SHP77 (cell line): ENCODE measurements at regions not wholly inside any gene's neighbourhood (a gene's known extent, or its start where the extent isn't known, plus 50 kb on each side); places are given as distances from the start of the nearest gene placed in this dataset.

ENCODE experiments used
- DNase-seq, 2 experiments: peaks; one replicate each; lab custom pipeline; 2025; lab: John Stamatoyannopoulos, UW

DNA sequence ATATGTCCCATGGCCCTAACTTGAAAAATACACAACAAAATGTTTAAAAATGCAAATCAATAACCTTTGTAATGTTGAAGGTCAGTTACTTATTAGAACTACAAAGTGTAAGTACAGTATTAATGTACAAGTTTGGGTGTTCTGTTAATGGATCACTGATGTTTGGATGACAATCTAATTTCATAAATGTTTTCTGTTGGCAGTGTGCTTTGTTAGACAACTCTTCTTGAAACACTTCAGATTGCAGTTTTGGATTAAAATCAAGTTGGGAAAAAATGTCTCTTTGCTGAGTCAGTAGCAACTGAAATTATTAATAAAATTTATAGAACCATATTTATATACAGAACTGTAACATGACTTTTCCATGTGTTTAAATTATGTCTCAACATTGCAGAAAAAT is 1063.5 kb upstream of the PCDH9 start:
- DNase-seq = no peak

DNA sequence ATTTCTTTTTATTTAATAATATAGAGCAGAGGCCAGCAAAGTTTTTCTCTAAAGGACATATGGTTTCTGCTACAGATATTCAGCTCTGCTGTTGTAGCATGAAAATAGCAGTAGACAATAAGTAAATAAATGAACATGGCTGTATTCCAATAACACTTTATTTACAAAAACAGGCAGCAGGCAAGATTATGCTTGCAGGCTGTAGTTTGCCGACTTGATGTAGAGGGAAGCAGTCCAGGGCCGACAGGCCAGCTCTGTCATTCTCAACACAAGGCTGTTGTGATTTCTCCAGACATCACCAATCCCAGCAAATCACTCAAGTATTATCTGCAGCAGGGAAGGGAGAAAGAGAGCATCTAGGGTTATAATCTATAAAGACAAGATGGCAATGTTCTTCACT is 1062.5 kb upstream of the PCDH9 start:
- no peak for DNase-seq

DNA sequence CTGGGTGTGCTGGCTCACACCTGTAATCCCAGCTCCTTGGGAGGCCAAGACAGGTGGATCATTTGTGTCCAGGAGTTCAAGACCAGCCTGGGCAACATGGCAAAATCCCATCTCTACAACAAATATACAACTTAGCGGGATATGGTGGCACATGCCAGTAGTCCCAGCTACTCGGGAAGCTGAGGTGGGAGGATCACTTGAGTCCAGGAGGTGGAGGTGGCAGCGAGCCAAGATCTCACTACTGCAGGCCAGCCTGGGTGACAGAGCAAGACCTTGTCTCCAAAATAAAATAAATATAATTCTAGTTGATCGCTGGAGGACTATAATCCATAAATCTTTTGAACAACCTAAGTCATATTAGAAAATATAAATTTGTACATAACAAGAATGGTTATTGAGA is 1061.5 kb upstream of the PCDH9 start:
- DNase-seq = peak in 1 of 2 experiments; percentile 1

- DNase-seq = no peak
Observed at GRCh38 chr13:68275758-68276157, 1045.6 kb upstream of the PCDH9 start.

- no peak for DNase-seq
Observed at GRCh38 chr13:68272652-68273051, 1042.5 kb upstream of the PCDH9 start.

DNA sequence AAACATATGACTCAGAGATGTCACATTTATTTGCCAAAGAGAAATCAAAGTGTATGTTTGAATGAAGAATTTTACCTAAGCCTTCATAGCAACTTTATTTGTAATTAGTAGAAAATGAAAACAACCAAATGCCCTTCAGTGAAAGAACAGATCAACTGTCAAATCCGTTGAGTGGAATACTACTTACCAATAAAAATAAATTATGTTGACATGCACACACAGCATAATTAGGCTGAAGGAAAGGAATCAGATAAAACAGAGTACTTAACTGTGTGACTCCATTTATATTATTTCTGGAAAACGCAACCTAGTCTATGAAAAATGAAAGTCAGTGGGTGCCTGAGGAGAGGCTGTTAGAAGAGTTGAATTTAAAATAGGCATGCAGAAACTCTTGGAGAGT is 1034.6 kb upstream of the PCDH9 start:
- DNase-seq = no peak

DNA sequence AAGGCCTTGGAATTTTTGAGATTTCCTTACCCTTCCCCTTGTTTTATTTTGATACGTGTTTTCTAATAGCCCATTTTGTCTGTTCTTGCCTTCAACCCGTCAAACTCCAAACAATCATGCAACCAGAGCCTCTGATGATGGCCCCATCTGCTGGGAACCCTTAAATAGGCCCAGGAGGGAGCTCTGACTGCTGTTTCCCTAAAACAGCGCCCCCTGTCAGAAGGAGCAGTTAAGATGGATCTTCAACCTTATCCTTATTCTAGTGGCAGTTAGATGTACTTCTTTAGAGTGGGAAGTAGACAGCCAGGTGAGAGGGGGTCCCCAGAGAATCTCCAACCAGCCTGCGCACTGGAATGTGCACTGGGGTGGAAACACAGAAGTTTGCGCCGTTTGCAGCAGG is 1031.0 kb upstream of the PCDH9 start:
- DNase-seq = no peak

DNA sequence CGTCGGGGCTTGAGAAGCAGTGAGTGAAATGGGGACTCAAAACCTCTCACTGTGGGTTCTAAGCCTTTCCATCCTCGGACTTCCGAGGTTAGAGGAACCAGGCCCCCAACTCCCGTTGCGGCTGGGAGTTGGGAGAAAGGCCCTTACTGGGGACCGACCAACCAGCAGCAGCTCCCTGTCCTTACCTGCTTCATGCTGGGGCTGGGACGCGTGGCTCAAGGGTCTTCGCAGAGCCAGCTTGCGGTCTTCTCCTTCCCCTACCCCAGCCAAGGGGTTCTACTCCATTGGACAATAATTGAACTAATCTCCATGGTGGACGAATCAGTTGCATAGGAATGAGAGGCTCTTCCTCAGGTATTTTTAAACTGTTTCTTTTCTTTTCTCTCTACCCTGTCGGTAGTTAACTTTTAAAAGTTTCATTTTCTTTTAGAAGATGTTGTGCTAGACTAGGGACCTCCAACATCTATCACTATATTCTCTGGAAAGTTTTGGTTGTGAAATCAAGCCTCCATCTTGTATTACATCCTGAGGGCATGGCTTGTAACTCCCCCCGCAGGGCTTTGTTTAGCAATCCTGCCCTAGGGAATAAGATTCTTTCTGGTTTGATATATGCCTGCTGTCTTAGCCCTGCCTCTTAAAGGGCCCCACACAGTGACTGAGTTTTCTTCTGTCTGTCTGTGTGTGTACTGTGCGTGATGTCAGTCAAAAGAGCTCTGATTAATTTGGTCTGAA is 1027.1 kb upstream of the PCDH9 start:
- DNase-seq = no peak

DNA sequence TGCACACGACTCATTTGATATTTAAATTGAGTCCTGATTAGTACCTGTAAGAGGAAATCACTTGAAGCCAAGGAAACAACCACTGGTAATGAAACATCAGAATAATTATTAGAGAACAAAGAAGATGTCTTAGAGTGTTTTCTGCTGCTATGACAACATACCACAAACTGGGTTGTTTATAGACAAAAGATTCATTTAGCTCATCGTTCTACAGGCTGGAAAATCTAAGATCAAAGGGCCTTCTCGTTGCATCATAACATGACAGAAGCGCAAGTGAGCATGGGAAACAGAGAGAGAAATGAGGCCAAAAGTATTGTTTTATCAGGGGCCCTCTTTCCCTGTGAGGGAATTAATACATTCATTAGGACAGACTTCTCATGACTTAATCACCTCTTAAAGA is 1024.0 kb upstream of the PCDH9 start:
- no peak for DNase-seq

DNA sequence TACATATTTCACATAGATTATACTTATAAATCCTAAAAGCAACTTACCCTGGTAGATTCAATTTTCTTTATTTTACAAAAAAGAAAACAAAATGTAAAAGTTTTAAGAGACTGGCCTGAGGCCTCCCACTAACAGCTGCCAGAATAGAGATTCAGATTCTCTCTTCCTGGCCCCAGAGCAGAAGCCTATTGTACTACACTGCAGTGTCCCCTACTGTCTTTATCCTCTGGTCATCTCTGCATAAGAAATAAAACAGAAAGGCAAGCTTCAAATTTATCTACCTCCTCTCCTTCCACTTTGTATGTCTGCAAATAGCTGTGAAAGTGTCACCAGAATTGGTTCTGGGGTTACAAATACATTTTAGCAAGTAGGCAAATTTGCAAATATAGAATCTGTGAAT is 1004.1 kb upstream of the PCDH9 start:
- DNase-seq = no peak

- DNase-seq = no peak
Observed at GRCh38 chr13:68232351-68233130, 1002.4 kb upstream of the PCDH9 start.

DNA sequence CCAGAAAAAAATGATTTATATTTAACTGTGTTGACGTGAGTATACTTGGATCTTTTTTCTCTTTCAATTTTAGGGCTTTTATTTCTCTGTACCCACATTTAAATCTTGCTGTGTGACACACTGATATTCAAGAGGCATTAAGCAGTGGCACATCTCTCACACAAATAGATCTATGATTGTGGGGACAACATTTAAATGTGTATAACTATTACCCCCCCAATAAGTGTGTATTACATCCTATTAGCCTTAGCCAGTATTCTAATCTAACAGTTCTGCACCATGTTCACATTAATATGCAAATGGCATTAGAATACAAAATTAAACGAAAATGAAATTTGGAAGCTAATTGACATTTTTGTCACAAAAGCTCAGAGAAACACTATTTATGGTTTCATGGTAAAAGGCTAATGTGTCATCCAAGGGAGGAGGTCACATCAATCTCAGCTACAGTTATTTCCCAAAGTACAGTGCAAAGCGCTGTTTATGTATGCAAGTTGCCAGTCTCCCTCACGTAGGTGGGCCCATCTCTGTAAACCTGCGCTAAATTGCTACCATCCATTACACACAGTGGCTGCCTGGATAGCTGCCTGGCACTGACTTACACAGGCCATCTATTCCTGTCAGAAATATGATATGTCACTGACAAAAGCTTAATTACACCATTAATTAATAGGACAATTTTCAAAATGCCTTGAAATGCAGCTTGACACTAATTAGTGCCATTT is 984.7 kb upstream of the PCDH9 start:
- DNase-seq = no peak

- DNase-seq = no peak
Observed at GRCh38 chr13:68199271-68199670, 969.1 kb upstream of the PCDH9 start.

DNA sequence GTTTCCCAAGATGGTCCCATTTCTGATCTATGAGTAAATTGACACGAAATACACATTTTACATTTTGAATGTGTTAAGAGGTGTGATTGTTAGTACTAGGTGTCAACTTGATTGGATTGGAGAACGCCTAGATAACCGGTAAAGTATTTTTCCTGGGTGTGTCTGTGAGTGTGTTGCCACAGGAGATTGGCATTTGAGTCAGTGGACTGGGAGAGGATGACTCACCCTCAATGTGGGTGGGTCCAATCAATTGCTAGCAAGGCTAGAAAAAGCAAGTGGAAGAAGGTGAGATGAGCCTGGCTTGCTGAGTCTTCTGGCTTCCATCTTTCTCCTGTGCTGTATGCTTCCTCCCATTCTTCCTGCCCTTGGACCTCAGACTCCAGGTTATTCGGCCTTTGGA is 960.7 kb upstream of the PCDH9 start:
- DNase-seq = no peak

GRCh38 chr13:68185444-68186141 is 955.5 kb upstream of the PCDH9 start:
- DNase-seq = no peak

- DNase-seq = no peak
Observed at GRCh38 chr13:68176475-68176874, 946.3 kb upstream of the PCDH9 start.

DNA sequence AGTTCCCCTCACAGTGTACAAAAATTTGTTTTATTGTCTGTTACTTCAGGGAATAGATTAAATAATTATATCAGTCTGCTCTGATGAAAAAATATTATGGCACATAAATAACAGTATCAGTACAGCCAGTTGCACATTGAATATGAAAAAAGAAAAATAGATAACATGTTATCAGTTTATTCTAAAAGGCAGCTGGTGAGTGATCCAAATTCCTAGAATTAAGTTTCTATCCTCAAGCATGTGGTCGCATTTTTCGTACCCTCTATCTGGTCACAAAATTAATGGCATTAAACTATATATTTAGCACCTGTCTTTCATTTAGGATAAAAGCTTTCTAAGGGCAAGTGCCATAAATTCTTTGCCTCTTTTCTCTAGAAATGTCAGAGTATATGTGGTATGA is 944.8 kb upstream of the PCDH9 start:
- no peak for DNase-seq

- no peak for DNase-seq
Observed at GRCh38 chr13:68173111-68173510, 943.0 kb upstream of the PCDH9 start.

DNA sequence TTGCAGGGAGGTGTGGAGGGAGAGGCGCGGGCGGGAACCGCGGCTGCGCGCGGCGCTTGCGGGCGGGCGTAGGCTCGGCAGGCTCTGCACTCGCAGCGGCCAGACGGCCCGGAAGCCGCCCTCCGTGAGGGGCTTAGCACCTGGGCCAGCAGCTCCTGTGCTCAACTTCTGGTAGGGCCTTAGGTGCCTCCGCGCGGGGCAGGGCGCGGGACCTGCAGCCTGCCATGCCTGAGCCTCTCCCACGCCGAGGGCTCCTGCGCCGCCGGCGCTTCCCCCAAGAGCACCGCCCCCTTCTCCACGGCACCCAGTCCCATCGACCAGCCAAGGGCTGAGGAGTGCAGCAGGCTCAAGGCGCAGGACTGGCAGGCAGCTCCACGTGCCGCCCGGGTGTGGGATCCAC is 940.8 kb upstream of the PCDH9 start:
- DNase-seq = no peak

DNA sequence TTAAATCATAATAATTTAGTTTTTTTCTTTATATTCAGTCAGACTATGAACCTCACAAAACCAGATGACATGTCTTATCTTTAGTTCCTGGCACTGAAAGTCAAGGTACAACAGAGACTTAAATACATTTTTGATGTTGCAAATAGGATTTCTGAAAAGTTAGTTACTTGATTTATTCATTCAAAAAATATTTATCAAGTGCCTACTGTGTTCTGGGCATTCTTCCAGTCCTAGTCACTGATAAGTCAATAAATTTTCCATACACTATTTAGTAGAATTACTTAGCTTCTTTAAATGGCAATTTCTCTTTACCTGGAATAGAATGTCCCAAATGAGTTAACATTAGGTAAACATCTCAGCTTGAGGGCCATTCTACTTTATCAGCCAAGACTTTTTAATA is 938.3 kb upstream of the PCDH9 start:
- DNase-seq = no peak

DNA sequence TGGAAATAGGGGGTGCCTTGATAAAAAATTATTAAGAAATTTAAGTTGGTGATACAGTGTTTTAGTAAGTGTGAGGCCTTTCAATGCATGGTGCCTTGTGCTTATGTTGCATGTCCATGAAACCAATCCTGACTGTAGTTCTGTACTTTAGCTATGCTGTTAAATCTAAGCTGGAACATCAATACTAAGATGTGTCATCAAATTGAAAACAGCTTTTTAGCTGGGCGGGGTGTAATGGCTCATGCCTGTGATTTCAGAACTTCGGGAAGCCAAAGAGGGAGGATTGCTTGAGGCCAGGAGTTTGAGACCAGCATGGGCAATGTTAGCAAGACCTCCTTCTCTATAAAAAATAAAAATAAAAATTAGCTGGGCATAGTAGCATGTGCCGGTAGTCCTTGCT is 930.3 kb upstream of the PCDH9 start:
- no peak for DNase-seq

DNA sequence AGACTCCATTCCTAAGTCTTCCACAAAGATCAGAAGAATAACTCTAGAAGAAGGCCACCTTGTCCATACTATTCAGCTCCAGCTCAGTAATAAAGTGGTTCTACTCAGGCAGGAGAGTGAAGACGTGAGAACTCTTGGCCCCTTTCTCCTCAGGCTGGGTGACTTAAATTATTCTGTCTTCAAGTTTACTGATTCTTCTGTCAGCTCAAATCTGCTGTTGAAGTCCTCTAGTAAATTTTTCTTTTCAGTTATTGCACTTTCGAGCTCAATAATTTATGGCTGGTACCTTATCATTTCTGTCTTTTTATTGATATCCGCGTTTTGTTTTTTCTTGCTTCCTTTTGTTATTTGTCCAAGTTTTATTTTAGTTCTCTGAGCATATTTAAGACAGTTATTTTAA is 922.3 kb upstream of the PCDH9 start:
- no peak for DNase-seq
